Upper lobe of left lung (tissue), 4 donors: ENCODE measurements at regions not wholly inside any gene's neighbourhood (a gene's known extent, or its start where the extent isn't known, plus 50 kb on each side); places are given as distances from the start of the nearest gene placed in this dataset.

Experiments
- CTCF ChIP-seq, 6 experiments: fragments of 450-650 bp in 4 of 6; fragments of 200-600 bp in 2 of 6; sonication (generic) in 2 of 6; IDR thresholded peaks; one replicate each; pipeline ENCODE4 v1.5.1; 2016 to 2019; ENCODE audit warnings: antibody characterized with exemption in 6 of 6
- EP300 ChIP-seq, 4 donors: sonication (generic); formaldehyde crosslinking; IDR thresholded peaks; one replicate each; pipeline ENCODE4 v1.5.1; 2017; ENCODE audit warnings: antibody characterized with exemption in 4 of 4, control low read depth in 2 of 4
- POLR2A ChIP-seq, 4 donors: fragments of 450-650 bp; IDR thresholded peaks; one replicate each; pipeline ENCODE4 v1.5.1; 2016 to 2017; ENCODE audit warnings: antibody characterized with exemption in 4 of 4, mild to moderate bottlenecking in 2 of 4
- POLR2AphosphoS5 ChIP-seq, 2 donors: sonication (generic); formaldehyde crosslinking; IDR thresholded peaks; one replicate each; pipeline ENCODE4 v1.5.1; 2017; ENCODE audit warnings: antibody characterized with exemption in 2 of 2

- TF ChIP-seq POLR2AphosphoS5 (IDR thresholded peaks at IDR 0.05) (no peak), CTCF (IDR thresholded peaks at IDR 0.05) (no peak), EP300 (IDR thresholded peaks at IDR 0.05) (no peak), POLR2A (IDR thresholded peaks at IDR 0.05) (no peak)
Observed at GRCh38 chrY:10032516-10033140, 504.9 kb downstream of the TSPY10 start.
